ENCODE measurements at regions not wholly inside any gene's neighbourhood (a gene's known extent, or its start where the extent isn't known, plus 50 kb on each side); places are given as distances from the start of the nearest gene placed in this dataset.

GRCh38 chr5:27503813-27504212, 465.4 kb upstream of the CDH9 start:
- no peaks in the 10 kb centered on the region for H3K4me1 Mint-ChIP-seq (ENCODE audit: low read depth)
- no peak overlapping the region for H3K4me3 Mint-ChIP-seq (ENCODE audit: low read depth)
- no peaks in the 10 kb centered on the region for H3K27me3 Mint-ChIP-seq (ENCODE audit: low read depth)
- H3K27ac Mint-ChIP-seq, result no peak overlapping the region
- H3K36me3 Mint-ChIP-seq (ENCODE audit: low read depth), result no peaks in the 10 kb centered on the region
- peaks cover 40% of the 10 kb centered on the region for H3K9me3 Mint-ChIP-seq
- no peak for DNase-seq (ENCODE audit: low spot score)
- intact Hi-C loops (cut with micrococcal nuclease), result no loop called here

DNA sequence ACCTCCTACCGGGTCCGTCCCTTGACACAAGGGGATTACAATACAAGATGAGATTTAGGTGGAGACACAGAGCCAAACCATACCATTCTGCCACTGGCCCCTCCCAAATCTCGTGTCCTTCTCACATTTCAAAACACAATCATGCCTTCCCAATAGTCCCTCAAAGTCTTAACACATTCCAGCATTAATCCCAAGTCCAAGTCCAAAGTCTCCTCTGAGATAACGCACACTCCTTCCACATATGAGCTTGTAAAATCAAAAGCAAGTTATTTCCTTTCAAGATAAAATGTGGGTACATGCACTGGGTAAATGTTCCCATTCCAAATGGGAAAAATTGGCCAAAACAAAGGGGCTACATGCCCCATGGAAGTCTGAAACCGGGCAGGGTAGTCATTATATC, 463.9 kb upstream of the CDH9 start:
- Mint-ChIP-seq H3K27me3 (ENCODE audit: low read depth) (no peaks in the 10 kb centered on the region), H3K4me3 (ENCODE audit: low read depth) (no peak overlapping the region), H3K36me3 (ENCODE audit: low read depth) (no peaks in the 10 kb centered on the region), H3K4me1 (ENCODE audit: low read depth) (no peaks in the 10 kb centered on the region), H3K9me3 (peaks cover 43% of the 10 kb centered on the region), H3K27ac (no peak overlapping the region)
- no peak for DNase-seq (ENCODE audit: low spot score)
- intact Hi-C loops (cut with micrococcal nuclease), result no loop called here

DNA sequence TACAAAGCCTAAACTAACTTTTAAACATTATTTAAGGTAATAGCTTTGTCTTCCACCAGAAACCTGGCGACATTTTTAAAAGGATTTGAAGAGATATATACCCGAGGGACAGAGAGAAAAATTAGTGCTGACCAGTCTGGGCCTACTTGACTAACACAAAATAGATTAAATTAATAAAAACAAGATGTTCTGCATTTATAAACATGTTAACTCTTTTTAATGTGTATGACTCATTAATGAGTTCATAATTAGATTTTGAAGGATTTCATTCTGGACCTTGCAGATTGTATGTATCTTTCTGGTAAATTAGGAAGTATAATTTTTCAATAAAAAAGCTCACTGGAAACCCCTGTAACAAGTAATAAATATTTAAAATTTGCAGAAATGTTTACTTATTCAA, 459.1 kb upstream of the CDH9 start:
- no peaks in the 10 kb centered on the region for H3K27me3 Mint-ChIP-seq (ENCODE audit: low read depth)
- no peak overlapping the region for H3K4me3 Mint-ChIP-seq (ENCODE audit: low read depth)
- H3K4me1 Mint-ChIP-seq (ENCODE audit: low read depth), result no peaks in the 10 kb centered on the region
- intact Hi-C loops (cut with micrococcal nuclease), result no loop called here
- DNase-seq (ENCODE audit: low spot score), result no peak
- no peaks in the 10 kb centered on the region for H3K36me3 Mint-ChIP-seq (ENCODE audit: low read depth)
- H3K9me3 Mint-ChIP-seq, result peaks cover 34% of the 10 kb centered on the region
- no peak overlapping the region for H3K27ac Mint-ChIP-seq

DNA sequence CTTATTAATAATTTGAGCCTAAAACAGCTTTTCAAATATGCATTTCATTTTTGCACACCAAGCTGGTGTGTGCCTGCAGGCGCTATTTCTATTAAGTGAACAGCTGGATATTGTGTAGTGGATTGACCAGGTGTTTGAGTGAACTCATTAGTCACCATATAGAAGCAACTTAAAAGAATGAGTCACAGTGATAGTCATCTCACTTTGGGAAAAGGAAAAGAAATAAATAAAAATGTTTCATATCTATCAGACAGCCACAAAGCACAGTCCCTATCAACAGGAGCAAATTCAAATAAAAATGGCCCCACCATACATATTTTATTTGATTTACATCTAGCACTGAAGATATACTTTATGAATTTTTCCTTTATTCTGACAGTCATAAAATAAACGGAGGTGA, 456.5 kb upstream of the CDH9 start:
- no peaks in the 10 kb centered on the region for H3K27me3 Mint-ChIP-seq (ENCODE audit: low read depth)
- no peak overlapping the region for H3K4me3 Mint-ChIP-seq (ENCODE audit: low read depth)
- no peaks in the 10 kb centered on the region for H3K36me3 Mint-ChIP-seq (ENCODE audit: low read depth)
- no peak for DNase-seq (ENCODE audit: low spot score)
- H3K4me1 Mint-ChIP-seq (ENCODE audit: low read depth), result no peaks in the 10 kb centered on the region
- H3K27ac Mint-ChIP-seq, result no peak overlapping the region
- intact Hi-C loops (cut with micrococcal nuclease), result no loop called here
- peaks cover 46% of the 10 kb centered on the region for H3K9me3 Mint-ChIP-seq

DNA sequence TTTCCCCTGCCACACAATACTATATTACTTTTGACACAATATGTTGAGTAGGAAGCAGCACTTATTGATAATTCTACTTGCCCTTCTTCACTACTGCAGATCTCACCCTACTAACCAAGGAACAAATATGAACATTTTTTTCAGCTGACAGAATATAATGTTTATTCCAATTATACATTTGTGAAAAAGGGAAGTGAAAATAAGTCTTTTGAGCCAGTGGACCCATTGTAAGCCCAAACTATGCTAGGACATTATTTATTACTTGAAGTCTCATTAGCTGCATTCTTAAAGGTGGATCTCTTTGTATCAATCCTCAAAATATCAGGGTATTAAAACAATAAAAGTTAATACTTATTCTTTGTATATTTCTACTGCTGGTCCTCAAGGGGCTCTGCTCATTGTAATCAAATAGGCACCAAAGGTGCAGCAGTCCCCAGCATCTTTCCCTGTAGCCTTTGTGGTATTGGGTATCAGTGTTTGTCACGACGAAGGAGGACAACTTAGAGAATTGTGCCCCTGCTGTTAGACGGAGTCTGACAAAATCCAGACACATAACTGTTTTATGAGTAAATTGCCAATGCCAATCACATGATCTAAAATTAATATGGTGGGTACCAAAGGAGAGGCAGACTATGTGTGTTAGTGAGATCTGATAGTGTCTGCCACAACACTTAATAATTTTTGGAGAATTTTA, 453.5 kb upstream of the CDH9 start:
- H3K27me3 Mint-ChIP-seq (ENCODE audit: low read depth), result no peaks in the 10 kb centered on the region
- peaks cover 50% of the 10 kb centered on the region for H3K9me3 Mint-ChIP-seq
- DNase-seq (ENCODE audit: low spot score), result no peak
- intact Hi-C loops (cut with micrococcal nuclease), result no loop called here
- H3K4me3 Mint-ChIP-seq (ENCODE audit: low read depth), result no peak overlapping the region
- no peaks in the 10 kb centered on the region for H3K36me3 Mint-ChIP-seq (ENCODE audit: low read depth)
- H3K4me1 Mint-ChIP-seq (ENCODE audit: low read depth), result no peaks in the 10 kb centered on the region
- no peak overlapping the region for H3K27ac Mint-ChIP-seq

GRCh38 chr5:27491047-27491446, 452.7 kb upstream of the CDH9 start:
- Mint-ChIP-seq H3K9me3 (peaks cover 51% of the 10 kb centered on the region), H3K4me1 (ENCODE audit: low read depth) (no peaks in the 10 kb centered on the region), H3K27me3 (ENCODE audit: low read depth) (no peaks in the 10 kb centered on the region), H3K27ac (no peak overlapping the region), H3K4me3 (ENCODE audit: low read depth) (no peak overlapping the region), H3K36me3 (ENCODE audit: low read depth) (no peaks in the 10 kb centered on the region)
- no peak for DNase-seq (ENCODE audit: low spot score)
- intact Hi-C loops (cut with micrococcal nuclease), result no loop called here

DNA sequence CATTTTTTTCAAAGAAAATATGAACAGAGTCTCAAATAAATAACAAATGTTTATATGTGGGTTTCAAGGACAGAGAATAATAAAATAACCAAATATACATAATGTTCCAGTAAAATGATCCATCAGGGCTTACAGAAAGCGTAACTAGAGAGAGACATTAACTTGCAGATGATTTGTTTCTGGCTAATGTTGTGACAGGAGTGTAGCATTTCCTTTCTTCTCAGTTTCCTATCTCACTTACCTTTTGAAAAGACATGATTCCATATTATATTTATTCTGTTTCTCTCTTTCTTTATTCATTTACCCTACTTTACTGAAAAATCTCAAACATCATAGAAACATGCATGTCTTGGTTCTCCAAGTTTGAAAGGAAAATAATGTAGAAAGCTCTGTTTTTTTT, 451.3 kb upstream of the CDH9 start:
- no peak overlapping the region for H3K4me3 Mint-ChIP-seq (ENCODE audit: low read depth)
- DNase-seq (ENCODE audit: low spot score), result no peak
- intact Hi-C loops (cut with micrococcal nuclease), result no loop called here
- H3K27me3 Mint-ChIP-seq (ENCODE audit: low read depth), result no peaks in the 10 kb centered on the region
- no peaks in the 10 kb centered on the region for H3K4me1 Mint-ChIP-seq (ENCODE audit: low read depth)
- H3K36me3 Mint-ChIP-seq (ENCODE audit: low read depth), result no peaks in the 10 kb centered on the region
- no peak overlapping the region for H3K27ac Mint-ChIP-seq
- peaks cover 56% of the 10 kb centered on the region for H3K9me3 Mint-ChIP-seq

DNA sequence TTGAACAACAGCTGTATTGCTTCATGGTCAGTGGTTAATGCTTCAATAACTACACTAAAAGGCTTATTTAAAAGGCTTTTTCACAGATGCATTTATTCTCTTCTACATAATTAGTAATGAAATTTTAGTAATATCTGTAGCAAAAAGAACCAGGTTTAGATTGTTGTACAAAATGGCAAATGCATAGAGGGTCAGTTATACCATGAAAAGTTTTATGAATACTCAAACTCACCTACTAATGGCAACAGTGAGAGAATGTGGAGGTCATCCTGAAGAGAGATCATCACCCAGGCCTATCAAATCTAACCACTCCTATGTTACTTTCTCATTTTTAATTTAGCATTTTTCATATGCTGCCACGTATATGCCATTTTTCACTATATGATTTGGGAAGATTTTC, 444.3 kb upstream of the CDH9 start:
- Mint-ChIP-seq H3K27ac (no peak overlapping the region), H3K4me1 (ENCODE audit: low read depth) (no peaks in the 10 kb centered on the region), H3K36me3 (ENCODE audit: low read depth) (no peaks in the 10 kb centered on the region), H3K27me3 (ENCODE audit: low read depth) (no peaks in the 10 kb centered on the region), H3K9me3 (peaks cover 41% of the 10 kb centered on the region), H3K4me3 (ENCODE audit: low read depth) (no peak overlapping the region)
- no peak for DNase-seq (ENCODE audit: low spot score)
- intact Hi-C loops (cut with micrococcal nuclease), result no loop called here

DNA sequence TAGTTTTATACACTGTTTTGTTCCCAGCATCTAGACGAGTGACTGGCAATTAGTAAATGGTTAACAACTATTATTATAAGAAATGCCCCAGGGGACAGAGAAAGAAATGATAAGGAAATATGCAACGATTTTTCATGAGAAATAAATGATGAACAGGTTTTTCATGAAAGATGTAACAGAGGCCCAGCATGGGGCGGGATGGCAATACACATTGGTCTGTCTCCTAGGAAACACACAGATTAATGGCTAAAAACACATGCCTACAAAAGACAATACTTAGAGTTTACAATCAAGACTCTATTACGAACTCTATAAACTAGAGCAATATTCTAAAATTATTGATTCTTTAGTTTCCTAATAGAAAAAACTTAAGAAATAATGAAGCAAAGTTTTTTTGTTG, 441.5 kb upstream of the CDH9 start:
- intact Hi-C loops (cut with micrococcal nuclease), result no loop called here
- H3K36me3 Mint-ChIP-seq (ENCODE audit: low read depth), result no peaks in the 10 kb centered on the region
- H3K27ac Mint-ChIP-seq, result no peak overlapping the region
- H3K27me3 Mint-ChIP-seq (ENCODE audit: low read depth), result no peaks in the 10 kb centered on the region
- no peak overlapping the region for H3K4me3 Mint-ChIP-seq (ENCODE audit: low read depth)
- no peaks in the 10 kb centered on the region for H3K4me1 Mint-ChIP-seq (ENCODE audit: low read depth)
- DNase-seq (ENCODE audit: low spot score), result no peak
- peaks cover 37% of the 10 kb centered on the region for H3K9me3 Mint-ChIP-seq

DNA sequence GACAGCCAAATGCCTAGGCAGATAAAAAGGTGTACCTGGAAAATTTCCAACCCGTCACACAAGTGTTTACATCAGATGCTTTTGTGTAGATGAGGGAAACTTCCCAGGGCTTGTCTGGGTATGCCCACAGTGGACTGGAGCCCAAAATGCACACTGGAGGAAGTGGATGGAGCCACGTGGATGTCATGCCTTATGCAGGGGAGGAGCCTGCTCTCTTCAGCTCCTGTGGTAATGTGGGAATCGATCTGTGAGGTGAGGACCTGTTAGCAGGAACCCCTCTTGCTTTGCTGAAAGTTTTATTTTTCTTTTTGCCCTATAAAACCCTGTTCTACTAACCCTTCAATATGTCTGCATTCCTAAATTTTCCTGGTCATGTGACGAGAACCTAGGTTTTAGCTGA, 439.2 kb upstream of the CDH9 start:
- intact Hi-C loops (cut with micrococcal nuclease), result no loop called here
- DNase-seq (ENCODE audit: low spot score), result no peak
- H3K4me3 Mint-ChIP-seq (ENCODE audit: low read depth), result no peak overlapping the region
- no peaks in the 10 kb centered on the region for H3K4me1 Mint-ChIP-seq (ENCODE audit: low read depth)
- peaks cover 38% of the 10 kb centered on the region for H3K9me3 Mint-ChIP-seq
- no peak overlapping the region for H3K27ac Mint-ChIP-seq
- no peaks in the 10 kb centered on the region for H3K36me3 Mint-ChIP-seq (ENCODE audit: low read depth)
- no peaks in the 10 kb centered on the region for H3K27me3 Mint-ChIP-seq (ENCODE audit: low read depth)

DNA sequence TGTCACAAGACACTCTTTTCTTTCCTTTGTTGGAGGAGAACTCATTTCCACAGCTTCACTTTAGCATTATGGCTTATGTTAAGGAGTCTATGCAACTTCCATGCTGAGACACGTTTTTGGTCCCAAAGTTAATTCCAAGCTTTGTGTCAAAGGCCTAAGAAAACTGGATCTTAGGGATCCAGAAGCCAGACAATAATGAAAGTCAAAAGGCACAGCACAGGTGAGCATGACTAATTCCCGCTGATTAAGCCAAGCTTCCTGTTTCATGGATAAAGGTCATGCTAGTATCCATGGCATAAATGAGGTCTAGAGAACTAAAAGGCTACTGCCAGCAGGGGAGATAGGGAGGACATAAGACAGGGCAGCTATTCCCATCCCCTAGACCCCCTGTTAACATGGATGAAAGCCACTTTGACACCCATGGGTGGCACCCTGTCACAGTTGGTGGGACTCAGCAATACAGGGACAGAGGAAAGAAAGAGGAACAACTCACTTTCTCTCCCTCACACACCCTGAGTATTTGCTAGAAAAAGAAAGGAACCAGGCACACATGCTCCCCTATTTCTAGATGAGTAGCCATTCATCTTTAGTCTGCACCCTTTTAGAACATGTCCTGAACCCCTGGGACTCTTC, 438.1 kb upstream of the CDH9 start:
- DNase-seq (ENCODE audit: low spot score), result no peak
- no peaks in the 10 kb centered on the region for H3K4me1 Mint-ChIP-seq (ENCODE audit: low read depth)
- no peaks in the 10 kb centered on the region for H3K36me3 Mint-ChIP-seq (ENCODE audit: low read depth)
- H3K4me3 Mint-ChIP-seq (ENCODE audit: low read depth), result no peak overlapping the region
- no peaks in the 10 kb centered on the region for H3K27me3 Mint-ChIP-seq (ENCODE audit: low read depth)
- no peak overlapping the region for H3K27ac Mint-ChIP-seq
- intact Hi-C loops (cut with micrococcal nuclease), result no loop called here
- H3K9me3 Mint-ChIP-seq, result peaks cover 39% of the 10 kb centered on the region

GRCh38 chr5:27475063-27475462, 436.7 kb upstream of the CDH9 start:
- Mint-ChIP-seq H3K27ac (no peak overlapping the region), H3K36me3 (ENCODE audit: low read depth) (no peaks in the 10 kb centered on the region), H3K27me3 (ENCODE audit: low read depth) (no peaks in the 10 kb centered on the region), H3K9me3 (peaks cover 33% of the 10 kb centered on the region), H3K4me1 (ENCODE audit: low read depth) (no peaks in the 10 kb centered on the region), H3K4me3 (ENCODE audit: low read depth) (no peak overlapping the region)
- DNase-seq (ENCODE audit: low spot score), result no peak
- intact Hi-C loops (cut with micrococcal nuclease), result no loop called here

- Mint-ChIP-seq H3K27me3 (ENCODE audit: low read depth) (no peaks in the 10 kb centered on the region), H3K4me3 (ENCODE audit: low read depth) (no peak overlapping the region), H3K9me3 (peaks cover 33% of the 10 kb centered on the region), H3K4me1 (ENCODE audit: low read depth) (no peaks in the 10 kb centered on the region), H3K27ac (no peak overlapping the region), H3K36me3 (ENCODE audit: low read depth) (no peaks in the 10 kb centered on the region)
- DNase-seq (ENCODE audit: low spot score), result no peak
- intact Hi-C loops (cut with micrococcal nuclease), result no loop called here
Observed at GRCh38 chr5:27474395-27474794, 436.0 kb upstream of the CDH9 start.

- no peaks in the 10 kb centered on the region for H3K36me3 Mint-ChIP-seq (ENCODE audit: low read depth)
- H3K4me3 Mint-ChIP-seq (ENCODE audit: low read depth), result no peak overlapping the region
- DNase-seq (ENCODE audit: low spot score), result no peak
- H3K27ac Mint-ChIP-seq, result no peak overlapping the region
- H3K27me3 Mint-ChIP-seq (ENCODE audit: low read depth), result no peaks in the 10 kb centered on the region
- H3K4me1 Mint-ChIP-seq (ENCODE audit: low read depth), result no peaks in the 10 kb centered on the region
- H3K9me3 Mint-ChIP-seq, result peaks cover 33% of the 10 kb centered on the region
- intact Hi-C loops (cut with micrococcal nuclease), result no loop called here
Observed at GRCh38 chr5:27474047-27474309, 435.6 kb upstream of the CDH9 start.
